ENCODE measurements at regions not wholly inside any gene's neighbourhood (a gene's known extent, or its start where the extent isn't known, plus 50 kb on each side); places are given as distances from the start of the nearest gene placed in this dataset.
"Not testable (repeated sequence)": the region's sequence is repeated elsewhere in the genome, so short reads cannot be mapped to it uniquely, and the experiment has no call there.

DNA sequence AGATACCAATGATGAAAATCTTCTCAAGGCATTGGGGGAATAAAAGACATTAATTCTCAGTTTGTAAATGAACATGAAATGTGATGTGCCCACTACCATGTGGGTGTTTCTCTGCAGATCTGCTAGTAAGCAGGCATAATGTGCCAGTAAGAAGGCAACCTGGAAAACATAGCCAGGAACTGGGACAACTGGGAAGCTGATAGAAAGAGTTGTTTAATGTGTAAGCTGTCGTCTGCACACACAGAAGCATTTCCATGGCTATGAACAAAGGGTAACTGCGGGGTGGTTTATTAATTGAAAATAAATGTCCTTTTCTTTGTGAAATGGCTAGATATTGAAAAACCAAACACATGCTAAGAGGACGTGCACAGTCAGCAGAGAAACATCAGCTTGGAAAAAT lies 52.0 kb downstream of the ZC3H11B start:
- no peak for DNase-seq (ENCODE audit: low spot score)

GRCh38 chr1:219559899-219560298 lies 53.0 kb downstream of the ZC3H11B start:
- DNase-seq (ENCODE audit: low spot score): no peak

- no peak for DNase-seq (ENCODE audit: low spot score)
Observed at GRCh38 chr1:219555806-219556205, 57.1 kb downstream of the ZC3H11B start.

DNA sequence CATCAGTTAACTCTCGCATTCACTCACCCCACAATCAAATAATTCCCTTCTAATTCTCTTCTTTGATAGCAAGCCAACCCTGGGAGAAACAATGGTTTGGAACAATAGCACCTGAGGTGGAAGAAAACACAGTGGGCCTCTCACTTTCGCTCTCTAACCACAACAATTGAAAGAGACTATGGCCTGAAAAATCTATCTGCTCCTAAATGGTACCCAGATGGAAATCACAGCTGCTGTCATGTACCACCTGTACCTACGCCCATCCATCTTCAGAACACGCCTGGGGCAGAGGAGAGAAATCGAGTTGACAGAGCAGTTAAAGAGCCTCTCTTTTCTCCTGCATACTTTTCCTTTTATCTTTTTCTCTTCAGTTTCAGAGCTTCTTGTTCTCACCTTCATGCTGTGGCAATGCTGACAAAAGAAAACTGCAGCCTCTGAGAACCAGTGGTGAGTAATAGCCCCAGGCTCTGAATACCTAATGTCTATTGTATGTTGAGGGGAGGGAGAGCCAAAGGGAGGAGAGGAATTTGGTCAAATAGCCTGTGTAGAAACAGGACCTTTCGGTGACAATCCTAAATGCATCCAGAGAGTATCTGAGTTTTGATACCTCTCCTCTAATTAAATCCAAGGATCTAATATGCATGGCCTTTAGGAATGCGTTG lies 57.7 kb downstream of the ZC3H11B start:
- no peak for DNase-seq (ENCODE audit: low spot score)

DNA sequence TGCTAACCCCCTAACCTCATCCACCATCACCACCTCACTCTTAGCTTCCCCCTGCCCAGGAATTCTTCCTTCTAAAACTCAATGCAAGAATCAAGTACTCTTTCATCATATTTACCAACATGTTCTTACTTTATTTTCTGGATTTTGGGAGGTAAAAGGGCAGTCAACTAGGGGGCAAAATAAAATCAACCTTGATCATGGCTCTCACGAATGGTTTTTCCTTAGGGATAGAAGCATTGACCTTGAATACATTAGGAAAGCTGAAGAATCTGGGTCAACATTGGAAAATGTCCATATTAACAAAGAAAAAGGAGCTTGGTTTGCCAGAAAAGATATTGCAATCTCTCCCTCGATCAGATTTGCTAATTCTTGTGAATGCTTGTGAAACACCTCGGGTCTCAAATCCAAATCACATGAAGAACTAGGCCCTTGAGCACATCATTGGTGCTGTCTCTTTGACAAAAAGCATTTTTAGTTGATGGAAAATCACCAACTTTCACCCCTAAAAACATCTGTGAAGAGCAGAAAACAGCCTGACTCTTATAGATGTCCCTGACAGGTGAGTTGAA lies 58.9 kb downstream of the ZC3H11B start:
- DNase-seq (ENCODE audit: low spot score): no peak

- no peak for DNase-seq (ENCODE audit: low spot score)
Observed at GRCh38 chr1:219550201-219550600, 62.7 kb downstream of the ZC3H11B start.

- DNase-seq (ENCODE audit: low spot score): no peak
Observed at GRCh38 chr1:219549215-219549614, 63.7 kb downstream of the ZC3H11B start.

GRCh38 chr1:219548386-219548785 lies 64.5 kb downstream of the ZC3H11B start:
- no peak for DNase-seq (ENCODE audit: low spot score)

- not testable (repeated sequence) for DNase-seq (ENCODE audit: low spot score)
Observed at GRCh38 chr1:219545756-219546155, 67.1 kb downstream of the ZC3H11B start.

- no peak for DNase-seq (ENCODE audit: low spot score)
Observed at GRCh38 chr1:219544163-219544846, 68.6 kb downstream of the ZC3H11B start.

DNA sequence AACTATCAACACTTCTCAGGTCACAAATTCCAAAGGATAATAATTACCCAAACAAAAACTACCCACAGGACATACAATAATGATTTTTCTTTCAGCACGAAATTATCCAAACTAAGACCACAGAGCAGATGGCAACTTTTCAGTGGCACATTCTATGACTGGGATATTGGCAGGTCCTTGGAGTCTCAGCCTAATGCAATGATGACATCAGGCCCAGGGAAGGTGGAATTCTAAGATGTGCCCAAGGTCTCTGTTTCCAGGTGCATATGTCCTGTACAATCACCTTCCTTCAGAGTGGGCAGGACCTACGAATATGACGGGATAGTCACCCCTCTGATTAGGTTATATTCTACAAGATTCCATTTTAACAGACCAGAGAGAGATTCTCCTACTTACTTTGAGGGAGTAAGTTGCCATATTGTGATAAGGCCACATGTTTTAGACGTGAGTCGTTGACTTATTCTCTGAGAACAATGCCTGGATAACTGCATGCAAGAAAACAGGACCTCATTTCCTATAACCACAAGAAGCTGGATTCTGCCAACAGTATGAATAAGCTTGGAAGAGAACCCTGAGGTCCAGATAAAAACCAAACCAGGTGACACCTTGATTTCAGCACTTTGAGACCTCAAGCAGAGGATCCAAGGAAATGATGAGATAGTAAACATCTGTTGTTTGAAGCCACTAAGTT lies 69.9 kb downstream of the ZC3H11B start:
- DNase-seq (ENCODE audit: low spot score): no peak

DNA sequence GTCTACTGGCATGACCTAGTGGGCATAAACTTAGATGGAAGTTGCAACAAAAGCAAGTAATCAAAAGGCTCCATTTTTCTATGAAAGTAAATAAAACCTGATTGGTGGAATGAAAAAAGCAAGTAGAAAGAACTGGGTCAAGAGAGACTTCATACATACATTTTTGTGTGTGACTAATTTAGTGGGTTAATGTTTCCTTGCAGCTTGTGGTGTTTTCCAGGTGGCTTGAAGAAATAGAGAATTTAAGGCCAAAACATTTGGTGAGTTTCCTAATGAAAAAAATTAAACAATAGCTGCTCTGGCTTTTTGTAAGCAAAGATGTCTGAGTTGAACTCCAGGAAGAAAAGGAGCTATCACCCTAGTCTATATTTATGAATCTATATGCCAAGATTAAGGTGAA lies 71.0 kb downstream of the ZC3H11B start:
- DNase-seq (ENCODE audit: low spot score): no peak

- DNase-seq (ENCODE audit: low spot score): no peak
Observed at GRCh38 chr1:219539645-219540254, 73.2 kb downstream of the ZC3H11B start.

GRCh38 chr1:219538886-219539285 lies 74.0 kb downstream of the ZC3H11B start:
- no peak for DNase-seq (ENCODE audit: low spot score)

- DNase-seq (ENCODE audit: low spot score): no peak
Observed at GRCh38 chr1:219537223-219537631, 75.7 kb downstream of the ZC3H11B start.

DNA sequence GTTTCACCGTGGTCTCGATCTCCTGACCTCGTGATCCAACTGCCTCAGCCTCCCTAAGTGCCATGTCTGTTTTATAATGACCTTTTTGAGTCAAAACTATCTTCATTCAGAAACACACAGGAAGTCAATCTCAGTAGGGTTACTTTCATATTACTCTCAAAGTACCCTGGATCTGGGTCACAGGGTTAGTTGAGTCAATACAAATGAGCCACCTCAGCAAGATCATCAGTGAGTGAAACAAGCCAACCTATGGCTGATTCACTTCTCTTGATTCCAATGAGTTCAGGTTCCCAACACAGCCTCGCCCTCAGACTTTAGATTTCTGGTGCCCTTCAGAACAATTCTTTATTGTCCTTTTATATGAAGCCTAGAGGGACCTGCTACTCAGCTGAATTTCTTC lies 76.9 kb downstream of the ZC3H11B start:
- no peak for DNase-seq (ENCODE audit: low spot score)

- DNase-seq (ENCODE audit: low spot score): no peak
Observed at GRCh38 chr1:219534991-219535390, 77.9 kb downstream of the ZC3H11B start.

DNA sequence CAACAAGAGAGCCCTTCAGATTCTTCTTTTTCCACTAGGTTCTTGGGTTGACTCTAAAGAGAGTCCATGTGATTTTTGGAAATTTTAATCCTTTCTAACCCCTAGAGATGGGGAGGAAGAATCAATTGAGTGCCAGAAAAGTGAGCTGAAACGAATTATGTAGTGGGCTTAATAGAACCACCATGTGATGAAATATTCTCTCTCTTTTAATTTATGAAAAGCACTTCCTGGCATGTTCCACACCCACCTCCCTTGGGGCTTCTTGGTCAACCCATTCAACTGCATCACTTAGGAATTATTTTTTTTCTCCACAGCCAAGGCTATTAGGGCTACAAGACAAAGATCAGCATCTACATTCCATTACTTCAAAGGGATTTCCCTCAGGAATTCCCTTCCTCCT lies 79.6 kb downstream of the ZC3H11B start:
- no peak for DNase-seq (ENCODE audit: low spot score)

DNA sequence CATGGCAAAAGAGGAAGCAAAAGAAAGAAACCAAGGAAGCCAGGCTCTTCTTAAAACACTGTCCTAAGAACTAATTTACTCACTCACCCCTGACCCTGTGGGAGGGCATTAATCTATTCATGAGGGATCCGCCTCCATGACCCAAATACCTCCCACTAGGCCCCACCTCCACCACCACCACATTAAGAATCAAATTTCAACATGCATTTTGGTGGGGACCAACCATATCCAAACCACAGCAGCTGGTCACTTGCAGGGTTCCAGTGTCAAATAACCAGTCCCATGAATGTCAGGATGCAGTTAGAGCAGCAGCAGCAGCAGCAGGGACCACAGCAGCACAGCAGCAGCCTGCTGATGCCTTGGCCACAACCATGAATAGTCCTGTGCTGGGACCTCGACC lies 83.8 kb downstream of the ZC3H11B start:
- DNase-seq (ENCODE audit: low spot score): no peak

DNA sequence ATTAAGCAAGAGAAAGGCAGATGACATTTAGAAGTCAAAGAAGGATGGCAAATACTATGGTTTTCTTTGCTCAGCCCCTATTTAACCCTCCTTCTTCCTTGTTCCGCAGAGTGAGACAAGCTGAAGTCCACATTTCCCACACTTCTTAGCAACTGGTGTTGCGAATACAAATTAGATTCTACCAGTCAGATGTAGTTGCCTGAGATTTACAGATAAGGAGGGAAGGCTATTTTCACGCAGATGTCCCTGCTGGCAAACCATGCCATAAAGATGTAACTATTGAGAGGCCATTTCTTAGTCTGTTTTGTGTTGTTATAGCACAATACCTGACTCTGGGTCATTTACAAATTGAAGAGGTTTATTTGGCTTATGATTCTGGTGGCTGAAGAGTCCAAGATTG lies 84.3 kb downstream of the ZC3H11B start:
- no peak for DNase-seq (ENCODE audit: low spot score)

DNA sequence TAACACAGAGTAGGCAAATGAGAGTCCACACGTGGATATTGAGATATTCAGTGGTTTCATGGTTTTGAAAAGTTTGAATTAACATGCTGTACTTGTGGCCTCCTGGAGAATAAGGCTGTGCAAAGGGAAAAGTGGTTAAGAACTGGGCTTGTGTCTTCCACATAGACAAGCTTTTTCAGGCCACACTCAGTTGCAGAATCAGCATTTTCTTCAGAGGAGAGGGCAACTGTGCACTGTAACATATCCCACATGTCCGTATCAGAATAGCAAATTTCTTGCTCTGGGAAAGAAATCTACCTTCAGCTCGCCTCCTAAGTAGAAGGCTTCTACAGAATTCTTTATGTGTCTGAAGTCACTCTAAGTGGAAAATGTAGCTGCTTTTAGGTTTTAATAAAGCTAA lies 84.9 kb downstream of the ZC3H11B start:
- no peak for DNase-seq (ENCODE audit: low spot score)

DNA sequence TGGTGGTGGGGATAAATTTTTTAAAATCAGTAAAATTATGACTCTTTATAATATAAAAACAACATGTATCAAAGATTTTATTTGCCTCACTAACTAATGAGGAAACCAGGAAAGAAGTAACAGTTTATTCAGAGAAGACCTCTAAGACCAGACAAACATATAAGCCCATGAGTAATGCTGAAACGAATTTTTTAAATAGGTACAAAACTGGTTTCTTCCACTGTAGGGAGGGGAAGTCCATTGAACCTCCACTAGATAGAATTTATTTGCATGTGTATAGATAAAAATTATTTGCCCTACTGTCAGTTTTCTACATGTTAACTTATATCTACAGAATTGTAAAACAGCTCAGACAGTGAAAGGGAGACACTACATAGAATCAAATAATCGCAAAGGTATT lies 86.8 kb downstream of the ZC3H11B start:
- no peak for DNase-seq (ENCODE audit: low spot score)

DNA sequence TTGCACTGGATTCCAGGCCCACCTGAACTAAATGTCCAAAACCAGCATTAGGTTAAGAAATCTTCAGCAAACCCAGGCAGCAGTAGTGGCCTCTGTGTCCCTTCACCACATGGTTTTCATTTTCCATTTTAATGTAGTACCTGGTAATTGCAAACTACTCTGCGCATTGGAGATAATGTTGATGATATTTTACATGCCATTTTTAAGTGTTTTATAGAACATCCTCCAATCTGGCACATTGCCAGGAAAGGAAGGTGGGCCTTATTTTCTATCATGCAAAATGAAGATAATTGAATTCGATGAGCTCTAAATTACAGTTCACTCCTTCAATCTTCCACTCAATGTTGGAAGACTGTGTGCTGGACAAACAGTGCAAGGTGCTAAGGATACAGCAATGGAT lies 89.5 kb downstream of the ZC3H11B start:
- DNase-seq (ENCODE audit: low spot score): no peak

Measured in hematopoietic multipotent progenitor cell treated with erythropoietin and hydrocortisone succinate and interleukin-3 and kit ligand, for 15 days (in vitro differentiated cells).